GM19238 (cell line): ENCODE measurements at regions not wholly inside any gene's neighbourhood (a gene's known extent, or its start where the extent isn't known, plus 50 kb on each side); places are given as distances from the start of the nearest gene placed in this dataset.

Source experiments
- DNase-seq: peaks from one replicate; pipeline ENCODE4 v3.0.0; 2011; ENCODE audit warnings: low spot score; ENCODE audit not compliant: insufficient read length

DNA sequence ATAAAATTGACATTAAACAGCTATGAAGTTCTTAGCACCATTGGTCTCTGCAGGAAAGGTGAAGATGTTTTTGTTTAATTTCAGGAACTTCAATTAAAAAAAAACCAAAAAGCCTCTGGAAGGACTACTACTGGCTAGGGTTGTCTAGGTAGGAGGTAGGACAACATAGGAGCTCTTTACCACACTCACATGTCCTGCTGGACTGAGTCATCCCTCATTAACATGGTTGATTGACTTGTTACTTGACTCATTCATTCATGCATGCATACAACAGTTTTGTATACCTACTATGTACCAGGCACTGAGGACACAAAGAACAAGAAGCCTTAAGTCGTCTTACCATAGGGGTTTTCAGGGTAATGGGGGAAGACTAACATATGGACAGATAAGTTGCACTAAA is 216.9 kb upstream of the ARHGAP20 start:
- DNase-seq, result no peak

DNA sequence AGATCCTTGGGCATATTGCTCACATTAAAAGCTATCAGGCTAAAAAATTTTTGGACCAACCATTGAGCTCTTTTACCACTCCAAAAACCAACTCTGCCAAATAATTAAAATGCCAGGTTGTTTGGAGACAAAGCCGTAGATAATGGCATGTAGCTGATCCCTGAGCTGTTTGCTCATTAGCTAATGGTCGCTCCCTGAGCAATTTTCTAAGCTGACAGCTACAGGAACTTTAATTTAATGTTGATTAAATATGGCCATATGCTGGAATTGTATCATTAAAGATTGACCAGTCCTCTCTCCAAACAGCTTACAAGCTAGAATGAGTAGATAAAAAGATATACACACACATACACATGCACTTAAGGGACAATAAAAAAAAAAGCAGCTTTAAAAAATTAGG is 216.2 kb upstream of the ARHGAP20 start:
- DNase-seq, result no peak

DNA sequence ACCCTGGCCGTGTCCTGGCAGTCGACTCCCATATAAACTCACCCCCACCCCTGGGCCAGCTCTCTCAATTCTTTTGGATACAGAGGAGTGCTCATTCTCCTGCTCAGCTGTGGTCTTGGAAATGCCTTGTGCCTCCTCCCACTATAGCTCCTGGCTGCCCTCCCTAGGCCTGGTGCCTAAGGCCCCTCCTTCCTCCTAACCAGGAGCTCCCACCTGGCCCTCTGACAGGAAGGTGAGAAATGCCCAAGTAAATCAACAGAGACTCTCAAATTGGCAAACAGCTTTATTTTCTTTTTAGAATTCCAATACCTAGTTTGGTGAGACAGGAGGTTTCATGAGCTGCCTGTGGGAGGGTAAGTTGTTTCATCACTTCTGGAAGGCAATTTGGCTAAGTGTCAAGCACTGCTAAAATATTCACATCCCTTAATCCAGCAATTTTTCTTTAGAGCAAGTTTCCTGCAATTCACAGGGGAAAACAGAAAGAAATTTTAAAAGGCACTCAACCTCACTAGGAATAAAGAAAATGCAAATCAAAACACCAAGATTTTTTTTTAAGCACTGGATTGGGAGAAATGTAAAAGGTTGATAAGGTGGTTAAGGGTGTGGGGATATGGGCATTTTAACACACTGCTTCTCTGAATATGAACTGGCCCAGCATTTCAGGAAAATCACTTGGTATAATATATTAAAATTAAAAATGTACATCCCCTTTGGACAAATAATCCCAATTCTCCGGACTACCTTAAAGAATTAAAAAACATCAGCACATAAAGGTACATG is 209.7 kb upstream of the ARHGAP20 start:
- no peak for DNase-seq

DNA sequence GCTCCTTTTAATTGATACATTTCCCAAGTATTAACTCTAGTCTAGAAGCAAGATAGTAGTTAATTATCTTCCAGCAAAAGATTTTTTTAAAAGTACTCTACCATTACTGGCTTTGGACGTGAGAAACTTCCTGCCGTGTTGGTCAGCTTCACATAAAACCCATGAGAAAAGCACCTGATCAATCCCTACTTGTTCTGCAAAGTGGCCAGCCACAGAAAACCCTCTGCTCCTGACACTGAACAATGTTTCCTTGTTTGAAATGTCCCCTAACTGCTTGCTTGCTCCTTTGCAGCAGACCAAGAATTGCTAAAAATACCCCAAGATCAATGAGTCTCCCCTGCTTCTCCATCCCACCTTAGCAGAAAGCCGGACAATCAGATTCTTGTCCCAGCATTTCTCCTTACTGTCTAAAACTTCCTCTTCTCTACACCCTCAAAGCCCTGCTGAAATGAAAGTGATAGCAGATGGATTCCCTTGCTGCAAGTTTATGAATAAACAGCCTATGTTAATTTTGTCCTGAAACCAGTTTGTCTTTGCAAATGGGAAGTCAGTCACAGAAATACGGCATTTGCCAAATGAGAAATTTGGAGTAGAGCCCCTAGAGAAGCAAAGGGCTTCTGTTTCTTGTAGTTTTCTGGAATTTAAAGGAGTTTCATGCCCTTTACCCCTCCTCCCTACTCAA is 207.1 kb upstream of the ARHGAP20 start:
- DNase-seq, result no peak

DNA sequence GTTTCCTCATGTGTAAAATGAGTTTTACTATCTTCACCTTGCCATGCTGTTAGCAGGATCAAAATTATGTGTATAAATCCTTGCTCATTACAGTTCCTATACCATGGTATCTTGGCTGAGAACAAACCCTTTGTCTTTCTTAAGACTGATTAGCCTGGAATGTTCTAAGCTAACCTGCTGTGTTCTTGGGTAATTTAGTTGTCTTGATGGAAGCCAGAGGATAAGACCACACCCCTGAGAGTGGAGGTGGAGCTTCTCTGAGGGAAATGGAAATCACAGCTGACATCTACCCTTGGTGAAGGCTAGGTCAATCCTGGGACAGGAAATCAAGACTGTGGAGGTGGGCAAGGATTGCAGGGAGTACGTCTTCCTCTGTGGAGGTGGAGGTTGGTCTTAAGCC is 206.1 kb upstream of the ARHGAP20 start:
- no peak for DNase-seq

DNA sequence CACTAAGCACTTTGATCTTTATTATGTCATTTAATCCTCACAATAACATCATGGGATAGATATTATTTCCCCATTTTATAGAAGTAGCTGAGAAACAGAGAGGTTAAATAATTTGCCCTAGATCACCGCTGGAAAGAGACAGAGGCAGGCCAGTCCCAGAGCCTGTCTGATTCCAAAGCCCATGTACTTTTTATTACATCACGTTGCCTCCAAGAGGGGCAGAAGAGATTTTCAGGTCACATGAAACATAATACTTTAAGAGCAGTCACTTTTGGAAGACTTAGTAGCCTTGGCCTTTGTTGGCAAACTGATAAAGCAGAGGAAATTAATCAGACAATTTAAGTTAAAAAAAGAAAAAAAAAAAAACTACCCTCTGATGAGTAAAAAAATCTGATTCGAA is 200.2 kb upstream of the ARHGAP20 start:
- DNase-seq, result no peak

DNA sequence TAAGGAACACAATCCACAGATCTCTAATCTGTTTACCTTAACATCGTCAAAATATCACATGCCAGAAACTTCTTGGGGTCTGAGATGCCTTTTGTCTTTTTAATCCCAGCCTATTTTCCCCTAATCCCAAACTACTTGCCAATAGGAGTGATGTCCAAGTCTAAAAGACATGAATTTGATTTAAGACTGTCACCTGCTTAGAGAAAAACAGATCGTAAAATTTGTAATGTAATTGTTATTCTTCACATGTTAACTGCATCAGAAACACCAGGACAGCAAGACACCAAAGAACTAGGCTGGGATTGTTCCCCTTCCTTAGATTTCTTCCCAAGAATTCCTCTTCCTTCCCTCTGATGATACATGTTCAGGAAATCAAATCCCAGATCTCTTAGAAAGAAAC is 198.1 kb upstream of the ARHGAP20 start:
- no peak for DNase-seq

DNA sequence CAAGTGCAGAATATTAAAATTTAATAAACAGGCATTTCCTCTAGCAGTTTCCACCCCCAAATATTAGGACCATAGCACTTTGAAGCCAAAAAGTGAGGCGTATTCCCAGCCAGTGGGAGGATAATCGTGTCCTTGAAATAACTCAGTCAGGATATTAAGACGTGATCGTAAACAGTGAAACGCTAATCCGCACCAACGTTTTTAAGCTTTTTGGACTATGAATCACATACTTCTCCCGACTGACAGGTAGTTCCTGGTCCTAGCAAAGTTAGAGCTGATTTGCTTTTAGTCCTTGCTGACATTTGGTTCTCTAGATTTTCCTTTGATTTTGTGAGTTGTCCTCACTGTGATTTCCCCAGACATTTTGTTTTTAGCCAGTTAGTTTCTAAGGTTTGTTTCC is 197.1 kb upstream of the ARHGAP20 start:
- DNase-seq, result no peak

DNA sequence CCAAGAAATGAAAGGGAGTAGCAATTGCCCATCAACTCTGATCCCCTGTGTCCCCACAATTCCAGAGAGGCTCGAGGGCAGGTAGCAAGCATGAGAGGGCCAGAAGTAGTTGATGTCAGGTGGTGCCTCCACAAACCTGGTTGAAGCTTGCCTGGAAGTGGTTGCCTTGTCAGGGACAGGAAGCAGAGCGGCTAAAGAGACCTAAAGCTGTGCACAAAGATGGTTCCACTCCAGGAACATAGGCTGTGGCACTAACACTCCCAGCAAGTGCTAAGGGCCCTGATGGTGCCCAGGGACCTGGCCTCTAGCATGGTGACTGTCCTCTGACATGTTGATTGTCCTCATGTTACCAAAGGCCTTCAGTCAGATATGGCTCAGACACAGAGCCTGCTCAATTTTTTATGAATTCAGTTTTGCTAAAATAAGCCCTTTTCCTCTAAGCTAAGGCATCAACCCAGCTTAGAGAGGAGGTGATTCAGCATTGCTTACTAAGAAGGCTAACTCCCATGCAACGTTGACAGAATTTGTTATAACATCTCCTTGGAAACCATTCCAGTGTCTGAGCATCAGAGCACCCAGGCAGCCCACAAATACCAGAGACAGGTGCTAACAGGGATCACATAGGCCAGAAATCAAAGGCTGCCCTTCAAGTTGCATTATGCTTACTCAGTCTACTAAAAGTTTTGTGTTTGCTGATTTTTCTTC is 196.3 kb upstream of the ARHGAP20 start:
- DNase-seq, result no peak

DNA sequence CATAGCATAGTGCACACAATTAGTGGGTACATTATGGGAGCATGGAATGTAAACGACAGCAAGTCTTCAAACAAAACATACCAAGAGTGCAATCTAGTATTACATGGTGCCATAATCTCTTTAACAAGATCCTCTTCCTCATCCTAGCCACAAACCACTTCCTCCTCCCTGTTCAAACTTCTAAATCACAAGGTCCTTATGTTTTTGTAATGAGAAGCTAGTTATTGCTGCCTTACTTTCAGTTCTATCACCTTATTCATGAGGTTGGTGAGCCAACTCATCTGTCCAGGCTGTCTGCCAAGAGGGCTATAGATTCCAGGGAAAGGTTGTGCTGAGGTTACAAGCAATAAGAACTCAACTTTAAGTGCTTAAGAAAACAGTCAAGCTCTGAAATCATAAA is 195.4 kb upstream of the ARHGAP20 start:
- DNase-seq, result no peak

DNA sequence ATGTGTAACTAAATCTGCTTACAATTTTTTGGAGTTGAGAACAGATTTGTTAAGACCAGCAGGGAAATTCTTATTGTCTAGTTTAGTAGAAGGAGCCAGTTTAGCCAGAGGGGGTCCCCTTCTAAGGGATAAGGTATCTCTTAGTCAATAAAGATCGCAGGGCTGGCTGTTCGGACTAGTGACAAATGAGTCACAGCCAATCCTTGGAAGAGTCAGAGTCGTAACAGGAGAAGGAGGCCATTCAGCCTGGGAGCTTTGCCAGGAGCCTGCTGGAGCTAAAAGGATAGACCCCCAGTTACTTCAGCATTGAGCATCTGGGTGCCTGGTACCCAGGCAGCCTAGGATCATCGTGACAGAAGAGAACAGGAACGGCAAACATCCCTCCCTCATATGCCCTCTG is 191.6 kb upstream of the ARHGAP20 start:
- no peak for DNase-seq

DNA sequence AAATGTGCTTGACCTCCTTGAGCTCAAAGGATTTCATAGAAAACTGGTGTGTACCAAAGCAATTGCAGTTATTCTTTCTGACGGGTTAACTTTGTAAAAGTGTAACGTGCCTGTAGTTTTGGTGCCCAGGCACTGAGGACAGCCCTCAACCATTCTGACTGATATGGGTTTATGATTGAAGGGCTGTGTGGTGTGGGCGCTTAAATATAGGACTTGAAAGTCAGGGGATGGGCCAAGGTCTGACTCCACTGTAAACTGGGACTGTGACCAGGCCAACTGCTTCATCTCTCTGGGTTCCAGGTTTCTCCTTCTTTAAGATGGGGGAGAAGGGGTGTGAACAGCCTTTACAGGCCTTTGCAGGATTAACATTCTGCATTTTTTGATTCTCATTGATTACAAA is 191.1 kb upstream of the ARHGAP20 start:
- DNase-seq, result no peak

DNA sequence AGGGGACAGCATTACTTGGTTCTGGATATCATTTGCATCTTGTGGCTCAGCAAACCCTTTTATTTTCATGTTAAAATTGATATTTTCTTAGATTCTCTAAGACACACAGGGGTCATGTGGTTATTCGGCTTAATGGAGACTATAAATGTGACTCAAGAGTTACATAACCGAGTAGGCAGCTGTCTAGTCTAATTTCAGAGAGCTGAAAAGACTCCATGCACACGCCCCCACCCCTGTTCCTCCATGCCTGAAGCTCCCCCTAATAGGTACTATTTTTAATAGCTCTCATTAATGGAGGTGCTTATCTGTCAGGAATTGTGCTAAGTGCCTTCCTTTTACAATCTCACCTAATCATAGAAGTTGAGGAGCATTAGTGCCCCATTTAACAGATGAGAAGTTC is 189.2 kb upstream of the ARHGAP20 start:
- DNase-seq, result no peak

DNA sequence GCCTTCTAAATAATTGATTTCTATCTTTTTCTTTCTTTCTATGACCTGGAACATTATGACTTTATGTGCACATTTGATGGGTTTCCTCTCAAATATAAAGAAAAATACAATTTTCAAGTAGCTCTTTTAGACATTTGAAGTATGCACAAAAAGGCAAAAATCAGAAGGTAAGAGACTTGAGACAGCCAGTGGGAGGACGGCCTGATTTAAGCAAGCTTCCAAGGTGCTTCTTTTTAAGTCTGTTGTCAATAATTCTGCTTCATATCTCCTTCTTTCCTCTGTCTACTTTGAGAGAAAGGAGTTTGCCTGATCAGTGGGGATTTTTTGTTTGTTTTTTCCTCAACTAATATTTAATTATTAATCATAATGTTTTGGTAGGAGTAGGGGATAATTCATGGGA is 188.2 kb upstream of the ARHGAP20 start:
- DNase-seq, result no peak

DNA sequence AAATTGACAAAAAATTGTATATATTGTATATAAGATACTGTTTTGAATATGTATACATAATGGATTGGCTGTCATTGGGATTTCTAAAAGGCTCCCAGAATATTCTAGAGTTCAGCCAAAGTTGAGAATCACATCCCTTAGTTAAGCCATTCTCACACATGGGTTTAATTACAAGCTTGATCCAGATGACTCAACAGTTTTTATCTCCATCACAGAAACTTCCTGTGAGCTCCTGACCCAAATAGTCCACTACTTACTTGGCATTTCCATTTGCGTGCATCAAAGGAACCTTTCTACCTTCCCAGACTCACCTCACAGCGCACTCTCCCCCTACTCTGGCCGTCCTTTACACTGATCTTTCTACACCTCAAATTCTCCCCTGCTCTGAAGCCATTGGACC is 184.8 kb upstream of the ARHGAP20 start:
- no peak for DNase-seq

DNA sequence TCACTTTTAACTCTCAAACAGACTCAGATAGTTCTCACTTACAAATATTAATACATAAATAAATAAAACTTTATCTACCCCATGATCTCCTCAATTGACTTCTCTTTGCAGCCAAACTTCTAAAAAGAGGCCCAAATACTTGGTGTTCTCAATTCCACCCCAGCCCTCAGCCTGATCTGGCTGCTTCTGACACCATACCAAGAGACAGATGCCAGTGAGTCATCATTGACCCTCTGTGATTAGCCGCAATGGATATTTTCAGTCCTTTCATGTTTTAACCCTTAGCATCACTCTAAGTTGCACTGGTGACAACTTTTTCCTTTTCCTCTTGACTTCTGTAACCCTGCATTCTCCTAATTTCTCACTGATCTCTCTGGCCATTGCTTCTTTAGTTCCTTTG is 184.1 kb upstream of the ARHGAP20 start:
- DNase-seq, result no peak

DNA sequence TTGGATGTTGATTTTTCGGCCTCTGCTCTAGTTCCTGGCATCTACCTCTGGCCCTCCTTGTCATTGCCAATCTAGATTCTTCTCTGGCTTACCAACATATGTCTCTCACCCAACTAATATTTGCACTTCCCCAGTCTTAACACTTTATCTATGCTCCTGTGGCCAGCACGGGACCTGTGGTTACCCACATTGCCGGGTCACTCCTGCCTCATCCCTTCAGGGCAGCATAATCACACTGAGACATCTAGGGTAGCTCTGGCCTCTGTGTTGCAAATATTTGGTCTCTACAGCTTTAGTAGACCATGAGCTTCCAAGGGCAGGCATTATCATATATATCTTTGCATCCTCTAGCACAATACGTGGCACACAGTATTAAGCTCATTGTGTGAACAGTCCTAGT is 182.0 kb upstream of the ARHGAP20 start:
- DNase-seq, result no peak

DNA sequence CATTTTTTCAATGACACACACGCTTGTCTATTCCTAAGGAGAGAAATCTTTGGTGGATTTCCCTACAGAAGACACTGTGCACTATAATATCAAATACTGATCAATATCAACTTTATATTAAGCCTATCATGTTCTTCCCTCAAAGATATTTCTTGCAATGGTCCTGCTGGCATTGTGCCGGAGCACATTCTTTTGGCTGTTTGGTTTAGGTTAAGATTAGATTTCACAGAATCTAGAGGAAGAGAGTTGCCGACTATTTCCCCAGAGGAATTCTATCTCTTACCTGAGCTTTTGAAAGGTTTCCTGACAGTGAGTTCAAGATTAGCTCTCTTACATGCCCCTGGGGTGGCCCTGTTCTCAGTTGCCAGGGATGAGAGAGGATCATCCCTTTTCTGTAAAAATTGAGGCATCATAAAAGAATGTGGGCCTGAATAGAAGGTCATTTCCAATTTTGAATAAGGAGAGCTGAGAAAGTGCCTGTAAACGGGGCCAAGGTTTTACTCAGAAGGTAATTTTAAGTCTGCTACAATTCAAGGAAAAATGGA is 180.6 kb upstream of the ARHGAP20 start:
- DNase-seq, result no peak

DNA sequence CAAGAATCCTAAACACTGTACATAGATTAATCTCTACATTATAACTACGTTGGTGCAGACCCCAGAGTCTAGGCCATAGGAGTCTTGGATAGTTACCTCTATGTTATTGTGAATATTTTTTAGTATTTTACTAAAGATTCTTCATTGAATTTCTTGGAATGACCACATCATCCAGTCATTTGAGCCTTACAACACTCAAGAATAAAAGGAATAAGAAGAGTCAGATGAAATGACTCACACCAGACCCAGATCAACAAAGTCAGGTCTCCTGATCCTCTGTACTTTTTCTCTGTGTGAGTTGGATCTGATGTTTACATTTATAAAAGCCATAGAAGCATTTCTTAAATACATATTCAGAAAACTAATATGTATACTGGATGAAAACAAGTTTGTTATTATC is 179.2 kb upstream of the ARHGAP20 start:
- no peak for DNase-seq

DNA sequence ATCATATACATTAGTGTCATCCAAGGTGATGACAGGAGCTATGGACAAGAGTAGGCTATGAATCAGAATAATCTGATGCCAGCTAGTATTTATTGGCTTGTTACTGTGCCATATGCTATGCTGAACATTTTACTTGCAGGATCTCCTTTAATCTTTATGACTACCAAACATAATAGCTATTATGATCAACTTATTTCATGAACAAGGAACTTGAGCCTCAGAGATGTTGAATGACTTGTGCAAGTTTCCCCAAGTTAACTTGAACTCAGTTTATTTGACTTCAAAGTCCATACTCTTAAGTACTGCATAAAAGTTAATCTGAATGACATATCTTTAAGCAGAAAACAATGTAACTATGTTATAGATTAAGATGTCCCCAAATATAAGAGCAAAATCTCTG is 178.8 kb upstream of the ARHGAP20 start:
- DNase-seq, result no peak

DNA sequence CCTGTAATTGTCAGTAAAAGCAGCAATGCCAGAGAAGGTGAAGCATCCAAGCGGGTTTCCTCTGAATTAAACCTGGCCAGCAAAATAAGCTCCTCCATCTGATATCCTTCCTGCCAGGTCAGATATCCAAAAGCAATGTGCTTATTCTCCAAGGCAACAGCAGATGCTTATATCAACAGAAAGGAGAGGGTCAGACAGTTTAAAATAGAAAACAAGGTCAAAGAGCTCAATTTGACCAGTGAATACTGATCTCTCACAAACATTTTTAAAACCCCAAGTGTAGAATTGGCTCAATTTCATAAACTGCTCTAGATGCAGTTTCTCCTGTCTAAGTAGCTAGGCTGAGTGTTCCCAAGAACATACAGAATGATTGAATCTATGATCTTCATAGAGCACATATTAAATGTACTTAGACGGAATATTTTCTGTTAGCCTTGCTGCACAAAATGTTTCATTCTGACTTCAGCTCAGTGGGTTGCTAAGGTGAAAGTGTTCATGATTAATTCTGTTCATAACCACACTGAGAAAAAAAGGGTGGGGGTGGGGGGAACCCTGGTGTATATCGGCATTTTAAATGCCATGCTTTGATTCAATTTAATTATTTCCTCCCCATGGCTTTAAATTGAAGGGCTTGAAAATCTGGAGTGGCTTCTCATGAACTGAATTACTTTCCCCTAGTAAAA is 174.2 kb upstream of the ARHGAP20 start:
- DNase-seq, result no peak

DNA sequence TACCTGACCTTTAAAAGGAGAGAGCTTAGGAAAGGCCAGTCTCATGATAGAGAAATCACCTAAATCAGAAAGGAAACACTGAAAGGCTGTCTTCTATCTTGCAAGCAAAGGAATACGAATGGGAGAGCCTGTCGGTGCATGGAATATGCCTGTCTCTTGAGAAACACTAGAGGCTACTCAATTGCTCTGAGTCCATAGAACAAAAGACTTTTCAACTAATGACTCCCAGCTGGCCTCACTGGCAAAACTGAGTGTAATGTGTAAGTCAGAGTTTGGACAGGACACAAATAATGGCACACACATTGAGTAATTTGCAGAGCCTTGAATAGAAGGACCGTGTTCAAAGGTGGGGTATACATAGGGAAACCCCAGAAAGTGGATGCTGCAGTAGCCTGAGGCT is 171.0 kb upstream of the ARHGAP20 start:
- DNase-seq, result no peak
